ENCODE measurements at regions not wholly inside any gene's neighbourhood (a gene's known extent, or its start where the extent isn't known, plus 50 kb on each side); places are given as distances from the start of the nearest gene placed in this dataset.

DNA sequence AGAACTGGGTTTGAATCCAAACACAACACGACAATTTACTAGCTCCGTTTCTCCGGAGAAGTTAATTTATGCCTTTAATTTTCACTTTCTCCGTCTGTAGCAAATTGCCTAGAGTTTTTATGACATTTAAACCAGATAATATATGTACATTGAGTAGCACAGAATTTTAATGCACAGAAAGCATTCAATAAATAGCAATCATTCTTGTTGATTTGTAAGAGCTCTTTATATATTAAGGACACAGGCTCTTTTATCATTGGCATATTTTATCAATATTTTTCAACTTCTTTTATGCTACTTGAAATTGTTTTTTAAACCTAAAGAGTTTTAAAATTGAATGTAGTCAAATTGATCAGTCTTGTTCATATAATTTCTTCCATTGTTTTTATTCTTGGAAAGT is 99.6 kb upstream of the PPP2R3B start:
- Histone ChIP-seq H3K4me2 (ENCODE audit: low read length) (no peak overlapping the region), H3K4me1 (ENCODE audit: control insufficient read depth in 1 of 2, insufficient read depth in 2 of 2, low read length in 2 of 2) (no peaks in the 10 kb centered on the region), H3K9ac (ENCODE audit: low read length) (no peak overlapping the region), H3K27ac (ENCODE audit: low read depth, low read length) (no peak overlapping the region), H3K9me2 (ENCODE audit: insufficient read depth) (no peaks in the 10 kb centered on the region), H3K4me3 (replicated peaks in 1 of 2; ENCODE audit: low read depth in 1 of 2, low read length in 2 of 2) (no peak overlapping the region), H2AFZ (ENCODE audit: low read depth, low read length, poor library complexity, severe bottlenecking) (no peak overlapping the region), H3K9me3 (ENCODE audit: control insufficient read depth in 1 of 2, insufficient read depth in 1 of 2, low read depth in 1 of 2, low read length in 2 of 2) (no peaks in the 10 kb centered on the region), H3K36me3 (ENCODE audit: control insufficient read depth in 1 of 2, insufficient read depth in 2 of 2, low read length in 2 of 2) (no peaks in the 10 kb centered on the region), H3K79me2 (ENCODE audit: insufficient read depth, low read length) (no peaks in the 10 kb centered on the region), H4K20me1 (ENCODE audit: insufficient read depth) (no peaks in the 10 kb centered on the region), H3K27me3 (ENCODE audit: insufficient read depth, low read length) (no peaks in the 10 kb centered on the region)
- no TSS peak for BruUV-seq (replicated peaks)
- ChIA-PET RAD21 (ENCODE audit: low non-redundant PET in 1 of 2, low total read pairs in 2 of 2, uncharacterized antibody in 2 of 2, unreplicated experiment in 2 of 2) (no interaction called here), POLR2A (no interaction called here), CTCF (no interaction called here)
- intact Hi-C loops (cut with micrococcal nuclease): no loop called here
- TF ChIP-seq SIN3A (IDR thresholded peaks at IDR 0.05; ENCODE audit: low read depth): no peak
- no peak for TF ChIP-seq ELF1 (IDR thresholded peaks at IDR 0.05; ENCODE audit: borderline replicate concordance, low read depth)
- TF ChIP-seq YY1 (IDR thresholded peaks at IDR 0.05; ENCODE audit: extremely low read depth, insufficient replicate concordance, low read depth, low read length): no peak
- TF ChIP-seq ZFX (IDR thresholded peaks at IDR 0.05): no peak
- TF ChIP-seq EGR1 (IDR thresholded peaks at IDR 0.05; ENCODE audit: low read depth): no peak
- TF ChIP-seq FOSL1 (IDR thresholded peaks at IDR 0.05; ENCODE audit: low read depth): no peak
- no peak for DNase-seq (ENCODE audit: low read depth, low spot score)
- ATAC-seq: no peak

DNA sequence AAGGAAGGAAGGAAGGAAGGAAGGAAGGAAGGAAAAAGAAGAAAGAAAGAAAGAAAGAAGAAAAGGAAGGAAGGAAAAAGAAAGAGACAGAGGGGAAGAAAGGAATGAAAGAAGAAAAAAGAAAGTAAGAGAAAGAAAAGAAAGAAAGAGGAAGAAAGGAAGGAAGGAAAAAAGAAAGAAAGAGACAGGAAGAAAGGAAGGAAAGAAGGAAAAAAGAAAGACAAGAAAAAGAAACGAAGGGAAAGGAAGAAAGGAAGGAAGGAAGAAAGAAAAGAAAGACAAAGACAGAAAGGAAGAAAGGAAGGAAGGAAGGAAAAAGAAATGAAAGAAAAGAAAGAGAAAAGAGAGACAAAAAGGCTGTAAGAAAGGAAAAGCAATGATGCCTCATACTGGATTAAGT is 101.1 kb upstream of the PPP2R3B start:
- ChIA-PET CTCF (no interaction called here), RAD21 (ENCODE audit: low non-redundant PET in 1 of 2, low total read pairs in 2 of 2, uncharacterized antibody in 2 of 2, unreplicated experiment in 2 of 2) (no interaction called here), POLR2A (no interaction called here)
- Histone ChIP-seq H3K9me2 (ENCODE audit: insufficient read depth) (no peaks in the 10 kb centered on the region), H3K9ac (ENCODE audit: low read length) (no peak overlapping the region), H3K4me1 (ENCODE audit: control insufficient read depth in 1 of 2, insufficient read depth in 2 of 2, low read length in 2 of 2) (no peaks in the 10 kb centered on the region), H3K27ac (ENCODE audit: low read depth, low read length) (no peak overlapping the region), H3K4me2 (ENCODE audit: low read length) (no peak overlapping the region), H4K20me1 (ENCODE audit: insufficient read depth) (no peaks in the 10 kb centered on the region), H2AFZ (ENCODE audit: low read depth, low read length, poor library complexity, severe bottlenecking) (no peak overlapping the region), H3K9me3 (ENCODE audit: control insufficient read depth in 1 of 2, insufficient read depth in 1 of 2, low read depth in 1 of 2, low read length in 2 of 2) (no peaks in the 10 kb centered on the region), H3K27me3 (ENCODE audit: insufficient read depth, low read length) (no peaks in the 10 kb centered on the region), H3K79me2 (ENCODE audit: insufficient read depth, low read length) (no peaks in the 10 kb centered on the region), H3K36me3 (ENCODE audit: control insufficient read depth in 1 of 2, insufficient read depth in 2 of 2, low read length in 2 of 2) (no peaks in the 10 kb centered on the region), H3K4me3 (replicated peaks in 1 of 2; ENCODE audit: low read depth in 1 of 2, low read length in 2 of 2) (no peak overlapping the region)
- no TSS peak for BruUV-seq (replicated peaks)
- intact Hi-C loops (cut with micrococcal nuclease): no loop called here
- TF ChIP-seq EGR1 (IDR thresholded peaks at IDR 0.05; ENCODE audit: low read depth) (no peak), FOSL1 (IDR thresholded peaks at IDR 0.05; ENCODE audit: low read depth) (no peak), POLR2A (IDR thresholded peaks at IDR 0.05; ENCODE audit: borderline replicate concordance, extremely low read depth, insufficient read depth, insufficient read length) (no peak), POLR2AphosphoS5 (IDR thresholded peaks at IDR 0.05; ENCODE audit: low read depth, low read length) (no peak), ZFX (IDR thresholded peaks at IDR 0.05) (no peak), TCF7L2 (IDR thresholded peaks at IDR 0.05; ENCODE audit: borderline replicate concordance, extremely low read depth, insufficient read depth, insufficient read length) (no peak), EZH2 (IDR thresholded peaks at IDR 0.05) (no peak), ZNF274 (IDR thresholded peaks at IDR 0.05; ENCODE audit: low read depth, low read length) (no peak), JUND (IDR thresholded peaks at IDR 0.05) (no peak)
- TF ChIP-seq, protein P1, sequence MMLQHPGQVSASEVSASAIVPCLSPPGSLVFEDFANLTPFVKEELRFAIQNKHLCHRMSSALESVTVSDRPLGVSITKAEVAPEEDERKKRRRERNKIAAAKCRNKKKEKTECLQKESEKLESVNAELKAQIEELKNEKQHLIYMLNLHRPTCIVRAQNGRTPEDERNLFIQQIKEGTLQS (IDR thresholded peaks at IDR 0.05): no peak
- TF ChIP-seq, protein P2, sequence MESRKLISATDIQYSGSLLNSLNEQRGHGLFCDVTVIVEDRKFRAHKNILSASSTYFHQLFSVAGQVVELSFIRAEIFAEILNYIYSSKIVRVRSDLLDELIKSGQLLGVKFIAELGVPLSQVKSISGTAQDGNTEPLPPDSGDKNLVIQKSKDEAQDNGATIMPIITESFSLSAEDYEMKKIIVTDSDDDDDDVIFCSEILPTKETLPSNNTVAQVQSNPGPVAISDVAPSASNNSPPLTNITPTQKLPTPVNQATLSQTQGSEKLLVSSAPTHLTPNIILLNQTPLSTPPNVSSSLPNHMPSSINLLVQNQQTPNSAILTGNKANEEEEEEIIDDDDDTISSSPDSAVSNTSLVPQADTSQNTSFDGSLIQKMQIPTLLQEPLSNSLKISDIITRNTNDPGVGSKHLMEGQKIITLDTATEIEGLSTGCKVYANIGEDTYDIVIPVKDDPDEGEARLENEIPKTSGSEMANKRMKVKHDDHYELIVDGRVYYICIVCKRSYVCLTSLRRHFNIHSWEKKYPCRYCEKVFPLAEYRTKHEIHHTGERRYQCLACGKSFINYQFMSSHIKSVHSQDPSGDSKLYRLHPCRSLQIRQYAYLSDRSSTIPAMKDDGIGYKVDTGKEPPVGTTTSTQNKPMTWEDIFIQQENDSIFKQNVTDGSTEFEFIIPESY (IDR thresholded peaks at IDR 0.05; ENCODE audit: extremely low read depth, insufficient replicate concordance, low read length): no peak
- ATAC-seq: no peak
- DNase-seq (ENCODE audit: low read depth, low spot score): no peak
